HL-60/S4 (cell line): ENCODE measurements at regions not wholly inside any gene's neighbourhood (a gene's known extent, or its start where the extent isn't known, plus 50 kb on each side); places are given as distances from the start of the nearest gene placed in this dataset.
"Not testable (repeated sequence)": the region's sequence is repeated elsewhere in the genome, so short reads cannot be mapped to it uniquely, and the experiment has no call there.

Experiments used
- in situ Hi-C: fragments of 300-500 bp; cut with MboI; formaldehyde crosslinking; loops from 2 replicates; pipeline ENCODE4 v1.14.3; 2022; ENCODE audit warnings: low sequenced_read_pairs

- in situ Hi-C loops = no loop called here
These were observed 63.9 kb downstream of the NFKBIZ start for GRCh38 chr3:101913168-101913567.

GRCh38 chr3:101917761-101918160 lies 68.4 kb downstream of the NFKBIZ start:
- in situ Hi-C loops = not testable (repeated sequence)

GRCh38 chr3:101922151-101922725 lies 72.9 kb downstream of the NFKBIZ start:
- in situ Hi-C loops = not testable (repeated sequence)

GRCh38 chr3:101924621-101925020 lies 75.3 kb downstream of the NFKBIZ start:
- in situ Hi-C loops = not testable (repeated sequence)

GRCh38 chr3:101925124-101925523 lies 75.8 kb downstream of the NFKBIZ start:
- in situ Hi-C loops = not testable (repeated sequence)

DNA sequence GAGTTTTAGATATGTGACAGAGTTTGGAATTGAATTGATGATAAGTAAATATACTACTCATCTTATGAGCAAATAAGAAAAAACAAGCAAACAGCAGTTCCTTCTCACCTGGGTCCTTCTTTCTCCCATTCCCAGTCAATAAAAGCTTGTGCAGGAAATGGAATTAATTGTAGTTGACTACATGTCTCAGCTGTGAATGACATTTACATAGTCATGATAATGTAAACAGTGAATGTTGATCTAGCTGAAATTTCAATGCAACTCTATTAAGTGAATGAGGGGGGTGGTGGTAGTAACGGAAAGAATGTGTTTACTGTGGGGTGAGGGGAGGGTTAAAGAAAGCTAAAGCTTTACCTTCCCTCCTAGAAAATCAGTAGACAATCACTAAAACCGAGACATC lies 76.2 kb downstream of the NFKBIZ start:
- in situ Hi-C loops = no loop called here

- in situ Hi-C loops = no loop called here
These were observed 77.3 kb downstream of the NFKBIZ start for GRCh38 chr3:101926594-101927105.

GRCh38 chr3:101928890-101929289 lies 79.6 kb downstream of the NFKBIZ start:
- in situ Hi-C loops = no loop called here

GRCh38 chr3:101931081-101931480 lies 81.8 kb downstream of the NFKBIZ start:
- in situ Hi-C loops = no loop called here

DNA sequence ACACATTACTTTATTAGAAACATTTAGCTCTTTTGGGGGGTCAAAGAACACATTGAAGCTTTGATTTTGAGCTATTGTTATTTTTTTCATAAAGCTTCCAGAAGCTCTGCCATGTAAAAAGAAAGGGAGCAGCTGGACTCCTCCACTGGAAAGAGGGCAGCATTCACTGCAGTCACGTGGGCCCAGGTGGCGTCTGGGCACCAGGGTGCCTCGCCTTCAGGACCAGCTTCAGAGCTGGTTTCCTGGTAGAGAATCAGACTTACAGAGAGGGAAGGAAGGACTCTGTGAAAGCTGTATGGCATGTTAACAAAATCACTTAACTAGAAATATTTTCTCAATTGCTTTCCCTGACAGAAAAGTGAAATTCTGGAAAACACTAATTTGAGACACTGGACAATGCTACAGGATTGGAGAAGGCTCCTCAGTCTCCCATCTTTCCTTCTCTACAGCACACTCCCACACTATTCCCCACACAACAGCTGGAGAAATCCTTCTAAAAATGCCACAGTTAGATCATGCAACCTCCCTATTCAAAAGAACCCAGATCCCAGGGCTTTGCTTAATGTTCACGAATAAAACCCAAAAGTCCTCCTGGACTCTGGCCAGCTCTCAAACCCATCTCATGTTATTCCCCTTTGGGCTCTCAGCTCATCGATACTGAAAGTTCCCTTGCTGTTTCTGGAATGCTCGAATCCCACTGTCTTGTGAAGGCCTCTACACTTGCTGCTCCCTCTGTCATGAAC lies 83.2 kb downstream of the NFKBIZ start:
- in situ Hi-C loops = no loop called here

DNA sequence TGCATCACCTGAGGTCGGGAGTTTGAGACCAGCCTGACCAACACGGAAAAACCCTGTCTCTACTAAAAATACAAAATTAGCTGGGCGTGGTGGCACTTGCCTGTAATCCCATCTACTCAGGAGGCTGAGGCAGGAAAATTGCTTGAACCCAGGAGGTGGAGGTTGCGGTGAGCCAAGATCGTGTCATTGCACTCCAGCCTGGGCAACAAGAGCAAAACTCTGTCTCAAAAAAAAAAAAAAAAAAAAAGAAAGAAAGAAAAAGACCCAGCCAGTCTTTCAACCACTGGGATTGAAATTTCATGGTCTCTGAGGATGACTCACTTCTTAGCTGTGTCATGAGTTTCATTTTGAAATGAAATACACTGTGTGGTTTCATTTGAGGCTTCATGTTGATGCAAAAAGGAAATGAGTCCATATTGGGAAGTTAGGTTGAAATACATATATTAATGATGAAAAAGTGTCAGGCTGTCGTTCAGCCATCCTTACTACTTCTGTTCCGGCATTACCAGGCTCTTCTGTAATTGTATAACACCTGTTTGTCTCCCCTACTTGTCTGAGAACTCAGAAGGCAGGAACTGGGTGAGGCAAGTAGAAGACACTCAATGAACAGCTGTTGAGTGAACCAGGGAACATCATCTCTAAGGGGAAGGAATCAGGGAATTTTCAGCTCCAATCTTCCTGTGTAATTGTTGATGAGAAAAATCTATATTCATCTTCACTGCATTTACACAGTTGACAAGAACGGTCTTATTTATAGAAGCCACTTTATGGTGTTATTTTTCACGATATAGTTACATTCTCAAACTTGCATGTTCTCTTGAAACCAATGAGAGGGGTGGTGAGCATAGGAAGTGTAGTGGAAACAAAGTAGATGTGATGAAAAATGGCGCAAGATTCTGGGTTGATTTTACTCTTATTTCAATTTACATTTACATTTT lies 87.4 kb downstream of the NFKBIZ start:
- in situ Hi-C loops = no loop called here

GRCh38 chr3:101938262-101938847 lies 89.0 kb downstream of the NFKBIZ start:
- in situ Hi-C loops = no loop called here

- in situ Hi-C loops = no loop called here
These were observed 90.2 kb downstream of the NFKBIZ start for GRCh38 chr3:101939361-101940049.

DNA sequence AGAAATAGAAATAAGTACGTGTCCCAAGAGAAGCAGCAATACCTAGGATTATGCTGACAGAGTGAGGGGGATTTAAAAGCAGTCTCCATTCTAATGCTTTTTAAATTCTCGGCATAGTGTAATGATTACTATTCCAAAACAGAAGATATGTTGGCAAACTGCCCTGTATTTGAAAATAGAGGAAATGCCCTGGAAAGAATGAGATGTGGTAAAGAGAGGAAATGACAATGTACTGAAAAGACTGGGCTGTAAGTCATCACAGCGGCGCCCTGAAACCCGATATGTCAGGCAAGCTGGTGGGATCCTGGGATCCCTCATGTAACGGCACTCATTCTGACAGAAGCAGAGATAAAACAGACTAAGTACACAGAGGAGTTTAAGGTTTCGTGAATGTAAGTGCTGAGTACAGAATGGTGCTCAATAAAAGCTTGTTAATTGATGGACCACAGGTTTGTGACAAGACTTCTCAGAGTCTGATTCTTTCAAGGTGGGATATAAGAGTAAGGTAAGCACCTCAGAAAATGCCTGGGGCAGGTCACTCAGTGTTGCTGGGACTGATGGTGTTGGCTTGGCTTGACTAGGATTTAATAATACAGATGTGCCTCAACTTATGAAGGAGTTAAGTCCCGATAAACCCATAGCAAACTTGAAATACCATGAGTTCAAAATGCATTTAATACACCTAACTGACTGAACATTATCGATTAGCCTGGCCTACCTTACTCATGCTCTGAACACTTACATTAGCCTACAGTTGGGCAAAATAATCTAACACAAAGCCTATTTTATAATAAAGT lies 91.4 kb downstream of the NFKBIZ start:
- in situ Hi-C loops = no loop called here

DNA sequence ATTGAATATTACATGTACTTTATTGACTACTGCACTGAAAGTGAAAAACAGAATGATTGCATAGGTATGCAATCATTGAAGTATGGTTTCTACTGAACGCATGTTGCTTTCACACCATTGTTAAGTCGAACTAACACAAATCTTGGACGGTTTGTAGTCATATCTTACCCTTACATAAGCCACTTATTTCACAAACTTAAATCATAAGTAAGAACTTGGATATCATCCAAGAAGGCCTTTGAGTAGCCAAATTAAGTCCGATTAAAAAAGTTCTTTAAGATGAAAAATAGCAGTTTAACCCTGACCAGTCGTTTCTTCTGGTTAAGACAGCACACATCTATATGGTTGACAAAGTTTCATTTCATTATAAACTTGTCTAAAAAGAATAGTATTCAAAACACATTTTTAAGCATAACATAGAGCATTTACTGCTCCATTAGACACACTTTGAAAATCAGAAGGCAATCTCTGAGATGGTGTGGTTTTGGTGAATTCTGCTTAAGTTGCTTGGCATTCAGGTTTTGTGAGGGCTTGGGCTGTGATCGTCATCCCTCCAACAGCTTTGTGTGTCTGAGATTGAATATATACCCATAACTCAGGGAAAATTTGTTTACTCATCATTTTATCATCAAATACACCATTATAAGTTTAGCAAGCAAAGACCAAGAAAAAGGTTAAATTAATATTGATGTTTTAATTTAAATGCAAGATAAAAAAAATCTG lies 92.2 kb downstream of the NFKBIZ start:
- in situ Hi-C loops = no loop called here

DNA sequence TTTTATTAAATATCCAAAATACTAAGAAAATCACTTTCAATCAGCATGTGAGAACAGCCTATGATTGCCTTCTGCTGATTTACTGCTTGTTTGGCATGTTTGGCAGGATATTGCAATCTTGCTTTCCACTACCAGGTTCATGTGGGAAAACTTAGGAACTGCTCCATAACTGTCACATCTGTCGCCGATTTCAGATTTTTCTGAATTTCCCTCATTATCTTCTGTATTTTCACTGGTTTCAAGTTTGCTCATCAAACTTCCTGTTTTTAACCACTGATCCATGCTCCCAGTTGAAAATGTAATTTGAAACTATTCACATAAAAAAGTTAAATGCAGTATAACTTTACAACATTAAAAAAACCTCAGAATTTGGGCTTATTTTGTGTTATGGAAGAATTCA lies 93.0 kb downstream of the NFKBIZ start:
- in situ Hi-C loops = no loop called here

DNA sequence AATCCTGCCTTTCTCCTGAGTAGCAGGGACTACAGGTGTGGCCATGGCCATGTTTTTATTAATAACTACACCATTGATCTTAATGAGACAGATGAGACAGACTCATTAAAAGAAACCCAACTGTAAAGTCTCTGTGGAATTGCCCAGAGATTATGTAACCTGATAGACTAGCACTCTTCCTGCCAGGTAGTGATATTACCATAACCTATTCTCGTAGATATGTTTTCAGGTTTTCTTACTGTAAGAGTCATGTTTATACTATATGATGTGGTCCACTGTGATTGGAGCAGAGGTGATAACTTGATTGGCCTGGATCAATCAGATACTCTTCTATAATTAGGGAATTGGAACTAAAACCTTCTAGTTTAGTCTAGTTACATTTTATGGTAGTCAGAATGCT lies 93.7 kb downstream of the NFKBIZ start:
- in situ Hi-C loops = no loop called here

DNA sequence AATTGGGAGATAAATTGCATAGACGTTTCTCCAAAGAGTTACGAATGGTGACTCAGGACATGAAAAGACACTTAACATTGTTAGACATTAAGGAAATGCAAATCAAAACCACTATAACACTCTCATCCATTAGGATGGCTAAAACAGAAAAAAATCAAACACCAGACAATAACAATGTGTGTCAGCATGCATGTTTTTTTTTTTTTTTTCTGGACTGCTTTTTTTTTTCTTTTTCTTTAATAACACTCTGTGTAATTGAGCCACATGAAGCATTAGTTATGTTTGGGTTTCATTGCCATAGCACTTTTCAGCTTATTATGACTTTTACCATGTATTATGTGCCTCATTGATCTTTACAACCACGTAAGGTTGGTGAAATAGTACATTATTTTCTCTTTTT lies 95.0 kb downstream of the NFKBIZ start:
- in situ Hi-C loops = no loop called here

- in situ Hi-C loops = no loop called here
These were observed 96.7 kb downstream of the NFKBIZ start for GRCh38 chr3:101945980-101946379.
